ENCODE measurements at regions not wholly inside any gene's neighbourhood (a gene's known extent, or its start where the extent isn't known, plus 50 kb on each side); places are given as distances from the start of the nearest gene placed in this dataset.

- DNase-seq: no peak
Measured at GRCh38 chr11:112357488-112357887, 96.8 kb upstream of the PLET1 start.

- DNase-seq: no peak
Measured at GRCh38 chr11:112361396-112361795, 100.7 kb upstream of the PLET1 start.

- DNase-seq: no peak
Measured at GRCh38 chr11:112363527-112363926, 102.9 kb upstream of the PLET1 start.

- no peak for DNase-seq
Measured at GRCh38 chr11:112364962-112365481, 104.4 kb upstream of the PLET1 start.

- DNase-seq: no peak
Measured at GRCh38 chr11:112366012-112366411, 105.4 kb upstream of the PLET1 start.

- DNase-seq: no peak
Measured at GRCh38 chr11:112366777-112367176, 106.1 kb upstream of the PLET1 start.

GRCh38 chr11:112367461-112367860 lies 106.8 kb upstream of the PLET1 start:
- DNase-seq: no peak

GRCh38 chr11:112367895-112368294 lies 107.2 kb upstream of the PLET1 start:
- DNase-seq: no peak

- no peak for DNase-seq
Measured at GRCh38 chr11:112368381-112368780, 107.7 kb upstream of the PLET1 start.

- DNase-seq: no peak
Measured at GRCh38 chr11:112369374-112369773, 108.7 kb upstream of the PLET1 start.

- DNase-seq: no peak
Measured at GRCh38 chr11:112369916-112370315, 109.3 kb upstream of the PLET1 start.

- no peak for DNase-seq
Measured at GRCh38 chr11:112374486-112375140, 114.0 kb upstream of the PLET1 start.

- no peak for DNase-seq
Measured at GRCh38 chr11:112377946-112378345, 117.3 kb upstream of the PLET1 start.

- DNase-seq: no peak
Measured at GRCh38 chr11:112380464-112380863, 119.8 kb upstream of the PLET1 start.

- no peak for DNase-seq
Measured at GRCh38 chr11:112381578-112381977, 120.9 kb upstream of the PLET1 start.

- no peak for DNase-seq
Measured at GRCh38 chr11:112382561-112382960, 121.9 kb upstream of the PLET1 start.

GRCh38 chr11:112388496-112388895 lies 127.8 kb upstream of the PLET1 start:
- DNase-seq: peak; percentile 82

- DNase-seq: no peak
Measured at GRCh38 chr11:112391086-112391485, 130.4 kb upstream of the PLET1 start.

- DNase-seq: no peak
Measured at GRCh38 chr11:112392904-112393303, 132.2 kb upstream of the PLET1 start.

- no peak for DNase-seq
Measured at GRCh38 chr11:112394304-112394703, 133.6 kb upstream of the PLET1 start.

GRCh38 chr11:112396076-112396475 lies 135.4 kb upstream of the PLET1 start:
- no peak for DNase-seq

GRCh38 chr11:112398798-112399478 lies 138.3 kb upstream of the PLET1 start:
- DNase-seq: no peak

GRCh38 chr11:112400476-112401014 lies 139.9 kb upstream of the PLET1 start:
- no peak for DNase-seq

- no peak for DNase-seq
Measured at GRCh38 chr11:112401036-112401769, 140.5 kb upstream of the PLET1 start.
